HG03521 (cell line): ENCODE measurements at regions not wholly inside any gene's neighbourhood (a gene's known extent, or its start where the extent isn't known, plus 50 kb on each side); places are given as distances from the start of the nearest gene placed in this dataset.

Experiments used
- ATAC-seq: cut with Tn5 transposase; IDR thresholded peaks from one replicate; pipeline ENCODE4 v1.9.1; 2021; ENCODE audit warnings: mild to moderate bottlenecking, moderate library complexity; ENCODE audit not compliant: unreplicated experiment

DNA sequence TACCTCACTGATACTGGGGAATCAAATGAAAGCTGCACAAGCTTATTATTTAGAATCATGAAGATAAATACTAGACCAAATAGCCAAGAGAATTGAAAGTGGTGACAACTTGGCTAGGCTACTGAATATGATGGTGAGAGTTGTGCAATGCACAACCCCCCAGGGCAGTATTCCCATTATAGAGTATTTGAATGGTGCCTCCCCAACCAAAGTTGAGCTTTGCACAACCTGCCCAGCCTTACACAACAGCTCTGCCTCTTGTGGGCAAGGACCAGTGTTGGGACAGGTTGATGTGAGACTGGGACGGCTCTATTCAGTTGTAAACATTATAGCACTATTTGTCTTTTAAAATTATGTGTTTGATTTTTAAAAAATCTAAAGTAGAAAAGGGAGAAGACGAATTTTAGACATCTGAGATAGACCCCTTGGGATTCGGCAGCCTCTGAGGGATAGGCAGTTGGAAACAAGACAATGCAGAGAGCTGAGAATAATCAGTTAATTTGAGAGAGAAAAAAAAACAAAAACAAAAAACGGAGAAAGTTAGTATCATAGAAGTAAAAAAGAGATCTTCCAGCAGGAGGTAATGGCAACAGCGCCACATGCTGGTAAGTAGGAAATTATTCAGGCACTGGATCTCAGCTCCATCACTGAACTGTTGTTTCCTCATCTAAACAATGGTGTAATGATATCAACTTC, 91.0 kb upstream of the KCNA3 start:
- no peak for ATAC-seq

DNA sequence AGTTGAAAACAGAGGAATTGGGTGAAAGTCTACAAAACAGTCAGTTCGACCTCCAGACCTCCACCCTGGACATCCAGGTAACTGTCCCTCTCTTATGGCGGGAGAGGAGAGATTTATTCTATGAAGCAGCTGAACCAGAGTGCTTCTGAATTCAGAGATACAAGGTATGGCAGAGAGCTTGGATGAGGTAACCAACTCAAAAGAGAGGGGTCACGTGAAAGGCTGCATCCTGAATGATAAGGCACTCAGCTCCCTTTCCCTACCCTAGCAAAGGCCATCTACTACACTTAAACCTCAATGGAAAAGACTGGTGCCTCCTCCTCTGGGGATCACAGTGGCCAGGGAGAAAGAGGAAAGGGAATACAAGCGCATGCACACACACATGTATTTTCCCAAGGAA, 88.4 kb upstream of the KCNA3 start:
- ATAC-seq = no peak

DNA sequence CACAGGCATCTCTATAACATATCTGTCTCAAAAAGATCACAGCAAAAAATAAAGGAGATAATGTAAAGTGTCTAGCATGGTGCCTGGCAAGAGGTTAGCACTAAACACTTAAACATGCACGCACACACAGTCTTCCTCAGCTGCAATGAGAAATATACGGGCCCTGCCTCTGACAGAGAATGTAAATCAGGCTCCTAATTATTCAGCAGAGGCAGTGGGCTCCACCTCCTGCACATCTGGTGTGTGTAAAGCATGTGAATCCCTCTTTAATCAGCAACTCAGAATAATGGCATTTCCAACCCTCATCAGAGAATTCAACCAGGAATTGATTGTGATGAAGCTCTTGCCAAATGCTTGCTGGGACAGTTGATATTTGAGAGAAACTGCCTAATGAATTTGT, 85.6 kb upstream of the KCNA3 start:
- ATAC-seq = no peak

DNA sequence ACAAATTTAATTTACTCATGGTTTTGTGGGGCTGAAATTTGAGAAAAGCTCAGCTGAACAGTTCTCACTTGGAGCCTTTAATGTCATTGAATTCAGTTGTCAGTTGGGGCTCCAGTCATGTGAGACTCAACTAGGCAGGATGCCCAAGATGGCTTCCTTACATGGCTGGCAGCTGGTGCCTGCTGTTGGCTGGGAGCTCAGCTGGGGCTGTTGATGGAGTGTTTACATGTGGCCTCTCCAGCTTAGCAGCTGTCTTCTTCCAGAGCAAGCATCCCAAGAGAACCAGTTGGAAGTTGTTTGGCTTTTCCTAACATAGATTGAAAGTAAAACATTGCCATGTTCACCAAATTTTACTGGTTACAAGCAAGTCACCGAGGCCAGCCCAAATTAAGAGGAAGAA, 81.8 kb upstream of the KCNA3 start:
- no peak for ATAC-seq

DNA sequence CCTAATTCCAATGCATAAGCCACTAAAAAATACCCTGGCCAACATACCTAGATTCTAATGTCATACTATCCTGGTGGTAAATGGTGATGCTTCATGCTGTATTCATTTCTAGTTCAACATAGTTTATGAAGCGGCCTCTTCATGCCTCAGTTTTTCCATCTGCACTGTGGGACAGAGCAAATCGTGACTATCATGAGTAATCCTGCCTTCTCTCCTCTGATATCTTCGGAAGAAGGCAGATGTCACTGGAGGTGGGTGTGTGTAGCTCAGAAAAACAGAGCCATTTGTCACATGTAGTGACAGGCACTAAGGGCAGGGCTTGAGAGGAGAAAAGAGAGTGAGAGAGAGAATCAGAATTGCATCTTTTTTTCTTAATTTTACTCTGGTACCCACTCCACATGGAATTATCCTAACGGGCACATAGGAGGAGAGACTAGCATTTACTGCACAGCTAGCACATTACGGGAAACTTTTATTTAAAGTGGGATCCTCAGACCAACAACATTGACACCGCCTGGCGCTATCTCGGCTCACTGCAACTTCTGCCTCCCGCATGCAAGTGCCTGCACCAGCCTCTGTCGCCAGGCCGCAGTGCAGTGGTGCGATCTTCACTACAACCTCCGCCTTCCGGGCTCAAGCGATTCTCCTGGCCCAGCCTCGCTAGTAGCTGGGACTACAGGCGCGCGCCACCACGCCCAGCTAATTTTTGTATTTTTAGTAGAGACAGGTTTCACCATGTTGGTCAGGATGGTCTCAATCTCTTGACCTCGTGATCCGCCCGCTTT, 78.4 kb upstream of the KCNA3 start:
- no peak for ATAC-seq

DNA sequence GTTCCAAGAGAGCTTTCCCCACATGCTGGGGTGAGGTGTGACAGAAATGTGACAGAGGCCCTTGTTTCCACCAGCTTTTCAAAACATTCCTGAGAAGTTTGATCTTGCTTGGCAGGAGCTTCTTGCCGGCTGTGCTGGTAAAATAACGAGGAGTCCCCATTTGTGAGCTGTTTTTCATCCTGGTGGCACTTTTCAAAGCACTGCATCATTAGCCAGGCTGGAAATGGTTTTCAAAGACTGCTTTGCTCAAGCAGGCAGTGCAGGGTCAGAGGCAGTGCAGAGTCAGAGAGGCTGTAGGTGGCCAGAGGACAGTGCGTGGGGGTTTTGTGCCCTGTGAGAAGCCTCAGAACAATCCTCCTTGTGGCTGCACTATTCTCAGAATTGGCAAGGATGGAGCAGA, 75.8 kb upstream of the KCNA3 start:
- ATAC-seq = no peak

DNA sequence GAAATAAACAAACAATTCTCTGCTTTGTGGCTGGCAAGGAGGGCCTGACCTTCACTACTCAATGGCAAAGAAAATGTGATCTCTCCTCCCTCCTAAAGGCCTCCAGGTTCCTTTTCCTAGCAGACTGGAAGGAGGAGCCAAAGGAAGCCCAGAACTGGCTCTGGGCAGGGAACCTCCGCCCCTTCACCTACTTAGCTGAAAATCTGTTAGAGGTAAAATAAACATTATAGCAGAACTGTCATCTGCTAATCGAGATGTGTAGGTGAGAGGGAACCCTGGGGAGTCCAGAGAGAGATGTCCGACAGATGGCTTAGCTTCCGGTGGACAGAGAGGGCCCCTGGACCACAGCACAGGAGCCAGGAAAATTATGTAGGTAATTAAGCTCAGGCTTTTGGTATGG, 75.2 kb upstream of the KCNA3 start:
- no peak for ATAC-seq

DNA sequence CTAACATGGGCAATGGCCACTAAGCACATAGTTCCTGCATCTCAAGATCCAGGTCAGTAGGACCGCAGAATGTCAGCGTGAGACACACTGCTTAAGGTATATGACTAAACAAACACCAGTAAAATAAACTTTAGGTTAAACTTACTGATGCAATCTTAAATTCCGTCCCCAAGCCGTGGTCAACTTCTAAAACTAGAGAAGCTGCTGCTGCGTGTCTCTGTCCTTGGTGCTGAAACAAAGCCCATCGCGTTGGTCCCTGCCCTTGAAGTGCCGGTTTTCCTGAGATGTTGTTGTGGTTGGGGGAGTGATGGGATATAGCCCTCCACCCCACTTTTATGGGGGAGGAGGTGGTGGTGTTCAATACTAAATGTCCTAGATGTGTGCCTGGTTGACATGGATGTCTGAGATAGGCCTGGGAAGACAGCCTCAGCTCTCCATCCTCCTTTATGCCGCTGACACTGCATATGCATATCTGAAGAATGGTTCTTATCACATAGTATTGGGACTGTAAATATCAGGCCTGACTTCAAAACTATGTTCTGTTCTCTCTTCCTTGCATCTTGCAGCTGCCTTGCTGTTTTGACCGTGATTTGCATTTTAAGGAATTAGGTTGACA, 72.0 kb upstream of the KCNA3 start:
- ATAC-seq = no peak

DNA sequence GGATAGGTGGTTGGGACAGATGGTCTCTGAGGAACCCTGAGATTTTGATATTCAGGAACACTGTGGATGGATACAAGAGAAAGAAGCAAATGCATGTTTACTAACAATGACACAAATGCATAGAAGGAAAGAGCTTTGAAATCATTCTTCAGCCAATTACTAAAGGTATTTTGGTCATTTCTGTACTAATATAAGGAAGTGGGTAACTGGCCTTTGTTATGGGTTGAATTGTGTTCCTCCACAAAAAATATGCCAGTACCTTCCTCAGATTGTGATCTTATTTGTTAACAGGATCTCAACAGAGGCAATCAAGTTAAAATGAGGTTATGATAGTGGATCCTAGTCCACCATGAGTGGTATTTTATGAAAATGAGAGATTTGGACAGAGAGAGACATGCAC, 68.7 kb upstream of the KCNA3 start:
- no peak for ATAC-seq

DNA sequence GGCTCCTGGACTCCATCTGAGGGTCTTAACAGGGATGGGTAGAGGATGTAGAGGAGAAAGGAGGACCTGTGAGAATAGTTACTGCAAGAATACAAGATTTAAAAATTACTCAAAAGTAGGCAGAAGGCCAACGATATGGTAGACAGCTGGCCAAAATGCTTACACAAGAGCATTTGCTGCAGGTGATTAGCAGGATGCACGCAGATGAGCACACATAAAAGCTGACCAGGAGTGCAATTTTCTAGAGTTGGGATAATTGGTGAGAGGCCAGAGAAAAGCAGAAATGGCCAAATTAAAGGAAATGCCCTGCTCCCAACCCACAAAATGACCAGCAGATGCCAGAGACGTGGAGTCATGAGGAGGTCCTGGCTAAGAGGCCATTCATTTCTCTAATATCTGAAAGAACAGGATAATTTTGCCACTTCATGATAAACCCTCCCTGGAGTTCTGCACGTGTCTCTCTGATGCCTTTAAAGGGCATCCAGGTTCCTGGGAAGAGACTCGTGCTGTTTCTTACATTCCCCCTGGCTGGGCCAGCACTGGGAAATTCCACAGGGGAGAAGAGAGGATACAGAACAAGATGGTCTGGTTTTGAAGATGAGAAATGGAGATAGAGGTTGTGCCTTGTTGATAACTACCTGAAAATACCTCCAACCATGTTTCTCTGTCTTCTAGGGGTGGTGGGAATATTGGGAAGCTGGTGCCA, 62.3 kb upstream of the KCNA3 start:
- ATAC-seq = no peak

DNA sequence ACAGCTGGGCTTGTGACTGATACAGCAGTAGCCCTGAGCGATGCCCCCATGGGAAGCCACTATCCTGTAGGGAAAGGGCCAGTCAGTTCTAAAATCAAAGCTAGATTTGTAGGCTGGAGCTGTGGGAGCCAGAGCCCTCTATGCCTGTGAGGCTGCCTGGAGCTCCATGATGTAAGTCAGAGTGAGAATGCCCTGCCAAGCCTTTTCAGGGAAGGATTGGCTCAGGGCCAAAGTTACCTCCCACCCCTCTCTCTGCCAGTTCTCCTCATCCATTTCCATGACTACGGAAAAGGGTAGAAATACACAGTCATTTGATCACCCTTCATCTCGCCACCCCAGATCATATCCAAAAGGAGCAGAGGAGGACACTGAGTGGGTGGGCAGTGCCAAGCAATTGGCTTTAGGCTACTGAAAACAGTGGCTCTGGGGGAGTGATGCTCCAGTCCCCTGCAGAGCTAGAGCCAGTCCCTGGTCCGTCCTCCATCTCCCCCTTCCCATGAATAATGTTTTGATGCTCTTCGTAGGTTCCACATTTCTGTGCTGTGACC, 59.5 kb upstream of the KCNA3 start:
- ATAC-seq = no peak

DNA sequence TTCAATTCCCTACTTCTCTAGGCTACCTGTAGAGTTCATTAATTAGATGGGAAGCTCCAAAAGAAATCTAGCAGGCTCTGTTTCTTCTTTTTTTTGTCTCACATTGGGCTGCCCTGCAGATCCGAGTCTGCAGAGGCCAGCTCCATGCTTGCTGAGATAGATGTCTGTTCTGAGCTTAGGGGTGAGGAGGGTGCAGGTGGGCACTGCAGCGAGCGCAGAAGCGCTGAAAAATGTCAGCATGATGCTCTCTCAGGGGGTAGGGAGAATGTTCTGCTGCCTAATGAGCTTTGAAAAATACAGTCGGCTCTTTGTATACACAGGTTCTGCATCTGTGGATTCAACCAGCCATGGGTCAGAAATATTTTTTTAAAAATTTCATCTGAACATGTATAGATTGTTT, 56.8 kb upstream of the KCNA3 start:
- no peak for ATAC-seq

DNA sequence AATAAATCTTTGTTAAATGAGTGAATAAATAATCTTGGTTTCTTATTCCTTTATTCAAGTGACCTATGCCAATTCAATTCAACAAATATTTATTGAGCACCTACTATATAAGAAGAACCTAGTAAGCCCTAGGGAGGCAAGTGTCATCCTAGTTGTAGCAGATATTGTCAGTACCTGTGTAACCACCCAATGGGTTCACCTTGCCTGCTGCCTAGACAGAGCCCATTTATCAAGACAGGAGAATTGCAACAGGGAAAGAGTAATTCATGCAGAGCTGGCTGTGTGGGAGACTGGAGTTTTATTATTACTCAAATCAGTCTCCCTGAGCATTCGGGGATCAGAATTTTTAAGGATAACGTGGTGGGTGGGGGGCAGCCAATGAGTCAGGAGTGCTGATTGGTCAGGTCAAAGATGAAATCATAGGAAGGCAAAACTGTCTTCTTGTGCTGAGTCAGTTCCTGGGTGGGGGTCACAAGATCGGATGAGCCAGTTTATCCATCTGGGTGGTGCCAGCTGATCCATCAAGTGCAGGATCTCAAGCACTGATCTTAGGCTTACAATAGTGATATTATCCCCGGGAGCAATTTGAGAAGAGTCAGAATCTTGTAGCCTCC, 53.8 kb upstream of the KCNA3 start:
- ATAC-seq = no peak

DNA sequence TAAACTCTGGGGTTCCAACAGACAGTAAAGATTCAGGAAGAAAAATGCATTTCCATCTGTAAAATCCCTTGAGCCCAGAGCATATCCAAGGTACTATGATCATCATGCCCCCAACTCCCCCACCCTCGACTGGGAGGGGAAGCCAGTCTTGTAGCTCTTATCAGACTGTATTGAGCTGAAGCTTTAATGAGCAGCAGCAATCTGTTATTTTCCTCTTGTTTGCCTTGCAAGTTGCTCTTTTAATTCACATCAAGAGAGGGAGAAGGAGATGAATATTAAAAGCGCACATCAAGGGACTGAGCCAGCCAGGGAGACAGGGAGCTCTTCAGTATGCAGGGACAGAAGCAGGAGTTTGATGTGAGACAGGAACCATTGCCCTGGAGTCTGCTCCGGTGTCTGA, 52.5 kb upstream of the KCNA3 start:
- no peak for ATAC-seq

DNA sequence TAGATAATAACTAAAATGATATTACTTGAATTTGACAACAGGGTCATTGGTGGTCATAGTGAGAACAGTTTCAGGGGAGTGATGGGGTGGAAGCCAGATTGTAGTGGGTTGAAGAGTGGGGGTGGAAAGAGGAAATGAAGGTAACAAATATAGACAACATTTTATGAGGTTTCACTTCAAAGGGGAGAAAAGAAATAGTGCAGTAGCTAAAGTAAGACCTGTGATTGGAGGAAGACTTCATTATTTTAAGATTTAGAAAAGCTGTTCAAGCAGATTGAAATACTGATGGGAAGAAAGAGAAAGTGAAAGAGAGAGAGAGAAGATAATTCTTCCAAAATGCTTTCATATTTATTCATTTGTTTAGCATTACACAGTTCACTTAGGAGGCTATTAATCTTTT, 52.0 kb upstream of the KCNA3 start:
- no peak for ATAC-seq
